HG02981 (cell line): ENCODE measurements at regions not wholly inside any gene's neighbourhood (a gene's known extent, or its start where the extent isn't known, plus 50 kb on each side); places are given as distances from the start of the nearest gene placed in this dataset.

ENCODE experiments used
- ATAC-seq: cut with Tn5 transposase; IDR thresholded peaks from one replicate; pipeline ENCODE4 v1.9.1; 2021; ENCODE audit warnings: mild to moderate bottlenecking, moderate library complexity; ENCODE audit not compliant: unreplicated experiment

DNA sequence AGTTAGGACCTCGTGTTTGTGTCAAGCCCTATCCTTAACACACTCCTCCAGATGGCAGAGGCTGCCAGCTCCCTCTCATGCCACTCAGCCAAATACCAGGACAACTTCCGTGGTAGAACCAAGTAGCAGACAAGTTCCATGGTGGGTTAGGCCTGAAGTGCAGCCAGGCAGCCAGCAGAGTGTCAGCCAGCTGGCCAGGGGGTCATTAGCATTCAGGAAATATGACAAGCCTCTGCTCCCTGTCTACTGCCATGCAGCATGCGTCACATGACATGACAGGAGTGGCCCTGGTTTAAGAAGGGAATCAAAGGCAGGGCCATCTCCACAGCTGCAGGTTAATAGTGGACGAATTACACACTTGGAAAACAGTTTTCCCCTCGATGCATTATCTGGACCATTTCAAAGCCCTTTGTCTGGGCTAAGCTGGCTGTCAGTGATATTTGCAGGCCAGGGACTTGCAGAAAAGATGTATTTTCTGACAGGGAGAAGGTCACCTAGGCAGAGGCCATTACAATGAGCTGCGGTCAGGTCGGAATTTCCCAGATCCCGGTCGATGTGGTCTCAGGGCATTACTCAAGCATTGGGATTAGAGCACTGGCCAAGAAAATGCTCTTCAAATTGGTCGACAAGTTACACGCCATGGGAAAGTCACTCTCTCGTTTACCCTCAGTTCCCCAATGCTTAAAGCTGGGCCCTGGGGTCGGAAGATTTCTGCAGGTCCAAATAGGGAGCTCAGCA lies 461.7 kb upstream of the CADM1 start:
- ATAC-seq: no peak

DNA sequence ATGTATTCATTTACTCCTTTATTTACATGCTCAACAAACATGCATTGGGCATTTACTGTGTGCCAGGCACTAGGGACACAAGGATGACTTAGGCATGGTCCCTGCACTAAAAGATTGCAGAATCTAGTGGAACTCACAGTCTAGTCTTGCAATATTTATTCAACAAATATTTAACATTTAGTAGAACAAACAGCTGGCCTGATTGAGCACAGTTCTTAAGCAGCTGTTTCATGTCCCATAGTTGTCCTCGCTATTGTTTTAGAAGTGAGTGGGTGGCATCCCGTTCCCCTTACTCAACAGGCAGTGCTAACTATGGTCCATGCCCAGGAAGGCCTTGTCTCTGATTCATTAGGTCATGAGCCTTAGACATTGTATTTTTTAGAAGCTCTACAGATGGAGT lies 459.9 kb upstream of the CADM1 start:
- ATAC-seq: no peak

DNA sequence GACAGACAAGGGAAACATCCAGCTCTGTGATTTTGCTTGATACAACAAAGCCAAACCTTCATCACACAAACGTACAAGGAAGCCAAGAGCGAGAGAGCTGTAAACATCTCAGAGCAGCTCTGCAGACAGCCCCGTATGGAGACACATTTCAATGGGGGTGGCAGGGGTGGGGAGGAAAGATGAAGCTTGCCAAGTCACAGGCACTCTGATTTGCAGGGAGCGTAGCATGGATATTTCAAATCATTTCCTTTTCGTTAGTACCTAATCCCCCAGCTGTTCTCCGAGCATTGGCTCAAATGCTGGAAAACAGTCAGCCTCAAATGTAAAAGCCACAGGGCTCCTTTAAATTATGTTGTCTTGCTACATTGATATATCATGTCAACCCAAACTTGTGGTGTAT lies 458.9 kb upstream of the CADM1 start:
- no peak for ATAC-seq

DNA sequence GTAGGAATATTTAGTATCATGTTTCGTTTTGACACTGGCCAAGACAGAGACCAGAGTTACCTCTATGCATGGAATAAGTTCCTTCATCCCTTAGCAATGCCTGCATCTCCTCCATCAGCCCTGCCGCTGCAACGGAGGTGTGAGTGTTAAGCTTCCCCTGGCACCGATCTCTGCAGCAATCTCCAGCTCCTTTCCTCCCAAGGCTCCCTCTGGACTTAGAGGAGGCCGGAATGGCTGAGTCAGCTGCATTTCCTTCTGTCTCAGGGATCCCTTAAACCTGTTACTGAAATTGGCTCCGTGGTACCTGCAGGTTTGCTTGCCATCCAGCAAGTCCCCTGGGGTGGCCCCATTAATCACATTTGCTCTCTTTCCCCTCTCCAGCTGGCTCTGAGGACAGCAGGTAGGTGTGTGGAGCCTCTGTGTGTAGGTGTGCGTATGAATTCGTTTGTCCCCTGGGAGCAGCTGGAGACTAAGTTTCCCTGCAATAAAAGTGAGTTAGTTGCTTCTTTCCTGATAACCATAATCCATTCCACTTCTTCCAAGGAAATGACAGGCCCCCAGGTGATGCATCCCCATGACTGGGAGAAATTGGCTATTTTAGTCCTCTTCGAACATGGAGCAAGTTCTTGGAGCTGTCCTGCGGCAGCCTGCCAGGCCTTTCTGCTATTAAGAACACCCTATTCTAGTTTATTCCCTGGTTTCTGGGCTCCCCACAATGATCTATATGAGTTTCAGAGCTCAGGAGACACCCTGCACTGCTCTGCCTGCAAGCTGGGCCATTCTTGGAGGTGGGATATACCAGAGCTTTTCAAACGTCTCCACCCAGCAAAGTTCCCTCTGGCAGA lies 457.2 kb upstream of the CADM1 start:
- ATAC-seq: no peak

DNA sequence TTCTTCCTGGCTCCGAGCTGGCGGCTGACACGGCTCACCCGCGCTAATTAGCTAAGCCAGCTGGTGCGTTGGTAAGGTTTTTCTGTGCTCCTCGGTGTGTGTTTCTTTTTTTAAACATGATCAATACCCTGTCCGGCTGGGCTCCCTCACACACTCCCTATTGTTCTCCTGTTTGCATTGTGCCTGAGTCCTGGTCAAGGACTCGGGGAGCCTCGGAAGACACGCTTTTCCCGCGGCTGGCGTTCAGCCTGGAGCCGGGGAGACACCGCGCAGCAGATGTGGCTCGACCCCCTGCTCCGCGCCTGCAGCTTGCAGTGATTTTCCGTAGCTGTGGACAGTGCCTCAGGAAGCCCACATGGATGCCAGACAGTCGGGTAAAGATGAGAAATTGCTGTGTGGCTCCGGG lies 454.9 kb upstream of the CADM1 start:
- no peak for ATAC-seq

DNA sequence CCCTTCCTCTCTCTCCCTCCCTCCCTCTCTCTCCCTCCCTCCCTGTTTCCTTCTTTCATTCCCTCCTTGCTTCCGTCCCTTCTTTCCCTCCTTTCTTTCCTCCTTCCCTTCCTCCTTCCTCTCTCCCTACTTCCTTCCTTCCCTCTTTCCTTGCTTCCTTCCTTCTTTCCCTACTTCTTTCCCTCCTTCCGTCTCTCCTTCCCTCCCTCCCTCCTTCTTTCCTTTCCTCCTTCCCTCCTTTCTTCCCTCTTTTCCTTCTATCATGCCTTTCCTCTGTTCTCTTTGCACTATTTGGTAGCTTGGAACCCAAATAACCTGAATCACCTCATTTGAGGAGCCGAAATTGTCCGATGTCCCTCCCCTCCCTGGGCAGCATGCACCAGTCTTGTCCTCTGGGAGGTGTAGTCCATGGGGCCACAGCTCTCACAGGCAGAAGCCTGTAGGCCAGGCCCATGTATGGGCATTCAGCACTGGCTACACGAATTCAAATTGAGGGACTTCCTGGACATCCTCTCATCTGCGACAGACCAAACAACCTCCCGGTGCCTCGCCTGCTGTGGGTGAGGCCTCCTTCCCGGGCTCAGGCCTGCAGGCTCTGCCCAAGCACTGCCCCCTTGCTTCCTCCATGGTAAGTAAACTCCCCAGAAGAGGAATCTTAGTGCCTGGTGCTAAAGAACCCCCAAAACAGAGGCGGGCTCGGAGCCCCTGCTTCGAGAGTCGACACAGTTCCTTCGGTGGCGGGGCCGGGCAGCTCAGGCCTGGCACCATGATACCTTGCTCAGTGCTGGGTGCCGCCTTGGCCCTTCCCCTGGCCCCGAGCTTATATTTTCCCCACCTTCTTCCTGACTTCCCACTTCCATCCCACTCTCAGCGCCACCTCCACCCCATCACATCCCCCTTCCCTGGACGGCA lies 454.1 kb upstream of the CADM1 start:
- ATAC-seq: no peak

DNA sequence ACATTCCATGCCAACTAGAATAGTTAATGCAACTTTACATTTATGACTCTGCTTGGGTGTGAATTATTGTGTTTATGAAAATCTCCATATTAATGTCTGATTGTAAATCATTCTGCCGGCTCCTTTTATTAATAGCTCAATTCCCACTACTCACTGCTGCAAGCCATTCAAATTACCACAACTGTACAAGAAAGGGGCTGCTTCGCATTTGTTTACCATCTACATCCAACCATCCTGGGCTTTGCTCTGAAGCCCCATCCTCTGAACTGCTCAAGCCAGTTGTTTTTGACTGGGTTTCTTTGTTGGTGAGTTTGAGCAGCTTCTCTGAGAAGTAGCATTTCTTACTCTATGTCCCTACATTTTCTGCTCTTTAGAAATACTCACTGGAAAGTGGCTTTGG lies 451.6 kb upstream of the CADM1 start:
- ATAC-seq: no peak

DNA sequence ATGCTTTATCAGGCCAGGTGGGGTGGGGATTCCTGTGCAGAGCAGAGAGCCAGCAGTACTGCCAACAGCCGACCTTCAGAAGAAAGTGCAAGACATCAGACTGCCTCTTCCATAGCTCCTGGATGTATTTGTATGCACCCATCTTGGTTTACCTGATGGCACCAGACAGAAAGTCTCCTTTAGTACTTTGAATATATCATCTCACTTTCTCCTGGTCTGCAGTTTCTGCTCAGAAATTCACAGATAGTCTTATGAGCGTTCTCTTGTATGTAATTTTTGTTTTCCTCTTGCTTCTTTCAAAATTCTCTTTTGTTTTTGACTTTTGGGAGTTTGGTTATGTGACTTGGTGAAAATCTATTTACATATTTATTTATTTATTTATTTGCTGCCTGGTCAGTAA lies 446.4 kb upstream of the CADM1 start:
- ATAC-seq: no peak

DNA sequence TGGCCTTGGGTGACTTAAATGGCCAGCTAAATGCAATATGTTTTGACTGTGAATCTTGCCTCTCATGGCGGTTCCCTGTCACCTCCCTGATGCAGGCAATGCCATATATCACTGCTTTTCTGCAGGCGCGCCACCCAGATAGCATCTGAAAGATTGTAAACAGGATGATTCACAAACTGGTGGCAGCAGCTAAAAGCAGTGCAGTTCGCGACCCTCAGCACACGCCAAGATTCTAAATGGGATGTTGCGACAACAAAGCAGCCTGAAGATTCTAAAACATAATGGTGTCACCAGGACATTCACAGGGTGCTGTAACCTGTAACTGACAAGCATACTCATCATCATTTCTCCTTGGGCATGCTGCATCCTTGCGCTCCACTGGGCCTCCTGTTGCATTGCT lies 440.4 kb upstream of the CADM1 start:
- no peak for ATAC-seq

DNA sequence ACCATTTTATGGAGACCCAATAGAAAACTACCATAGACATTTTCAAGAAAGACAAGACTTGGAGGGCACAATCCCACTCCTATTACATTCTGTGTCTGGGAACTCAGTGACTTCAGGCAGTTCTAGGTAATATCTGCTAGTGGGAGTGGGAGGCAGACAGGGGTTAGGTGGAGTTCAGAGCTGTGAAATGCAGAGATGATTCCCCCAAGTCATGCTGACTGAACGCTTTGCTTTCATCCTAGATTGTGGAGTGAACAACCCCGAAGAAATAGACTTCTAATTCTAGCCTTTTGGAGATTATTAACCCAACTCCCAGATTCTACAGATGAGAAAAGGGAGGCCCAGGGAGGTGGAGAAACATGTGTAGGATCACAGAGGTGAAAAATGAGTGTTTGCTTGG lies 437.8 kb upstream of the CADM1 start:
- no peak for ATAC-seq

DNA sequence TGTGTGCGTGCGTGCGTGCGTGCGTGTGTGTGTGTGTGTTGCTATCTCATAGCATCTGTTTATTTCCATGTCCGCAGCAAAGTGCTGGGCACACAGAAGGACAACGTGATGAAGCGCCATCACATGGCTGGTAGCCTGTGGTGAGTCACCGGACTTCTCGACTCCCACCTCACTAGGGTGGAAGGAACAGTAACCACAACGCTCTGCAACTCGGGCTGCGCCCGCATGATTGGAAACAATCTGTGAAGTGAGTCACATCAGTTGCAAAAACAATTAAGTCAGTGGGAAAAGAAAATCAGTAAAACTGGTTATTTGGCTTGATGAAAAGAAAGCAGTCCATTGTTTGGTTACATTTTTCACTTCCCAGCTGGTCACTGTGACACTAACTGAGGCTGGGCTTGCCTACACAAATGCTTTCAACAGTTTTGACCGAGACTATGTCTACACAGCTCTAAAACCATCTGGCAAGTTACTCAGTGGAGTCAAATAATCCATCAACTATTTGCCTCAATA lies 437.3 kb upstream of the CADM1 start:
- ATAC-seq: peak; percentile 50

DNA sequence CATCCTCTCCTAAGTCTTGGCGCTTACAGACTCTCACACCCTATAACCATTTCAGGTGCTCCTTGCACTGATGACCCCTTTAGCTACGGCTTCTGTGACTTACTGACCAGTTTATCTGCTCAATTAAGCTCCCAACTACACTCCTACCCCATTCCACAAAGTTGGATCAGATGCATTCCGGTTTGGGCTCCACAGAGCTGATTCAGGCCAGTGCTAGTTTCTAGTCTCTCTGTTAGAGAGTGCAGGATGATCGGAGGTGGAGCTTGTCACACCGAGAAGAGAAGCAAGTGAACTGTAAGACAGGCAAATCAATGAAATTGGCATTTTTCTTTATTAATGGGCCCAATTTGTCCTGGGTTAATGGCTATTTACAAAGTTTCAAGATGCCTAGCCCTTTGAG lies 436.8 kb upstream of the CADM1 start:
- ATAC-seq: no peak

DNA sequence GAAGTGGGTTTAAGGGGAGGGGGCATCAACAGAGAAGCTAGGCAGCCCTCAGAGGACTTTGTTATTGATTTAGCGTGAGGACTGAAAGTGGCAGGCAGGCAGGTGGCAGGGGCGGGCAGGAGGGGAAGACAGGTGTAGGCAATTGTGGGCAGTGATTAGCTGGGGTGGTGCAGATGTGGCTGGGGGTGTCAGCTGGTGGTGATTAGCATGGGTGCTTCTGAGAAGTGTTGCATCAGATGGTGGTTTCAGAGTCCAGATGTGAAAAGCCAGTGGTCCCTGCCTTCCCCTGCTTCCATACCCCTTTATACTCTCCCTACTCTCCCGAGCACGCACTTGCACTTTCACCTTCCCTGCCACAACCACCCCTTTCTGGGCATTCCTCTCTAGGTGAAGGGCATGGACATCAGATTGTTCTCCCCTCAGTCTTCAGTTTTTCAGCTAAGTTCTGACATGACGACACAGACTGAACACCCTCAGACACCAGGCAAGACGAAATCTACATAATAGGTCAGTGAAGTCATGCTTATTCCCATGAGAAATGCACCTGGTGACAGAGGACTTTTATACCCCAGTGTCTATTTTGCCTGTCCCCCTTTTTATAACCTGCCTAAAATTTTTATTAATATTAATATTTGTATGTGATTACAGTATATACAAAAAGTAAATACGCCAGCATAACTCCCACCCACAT lies 435.7 kb upstream of the CADM1 start:
- peak; percentile 51 for ATAC-seq

DNA sequence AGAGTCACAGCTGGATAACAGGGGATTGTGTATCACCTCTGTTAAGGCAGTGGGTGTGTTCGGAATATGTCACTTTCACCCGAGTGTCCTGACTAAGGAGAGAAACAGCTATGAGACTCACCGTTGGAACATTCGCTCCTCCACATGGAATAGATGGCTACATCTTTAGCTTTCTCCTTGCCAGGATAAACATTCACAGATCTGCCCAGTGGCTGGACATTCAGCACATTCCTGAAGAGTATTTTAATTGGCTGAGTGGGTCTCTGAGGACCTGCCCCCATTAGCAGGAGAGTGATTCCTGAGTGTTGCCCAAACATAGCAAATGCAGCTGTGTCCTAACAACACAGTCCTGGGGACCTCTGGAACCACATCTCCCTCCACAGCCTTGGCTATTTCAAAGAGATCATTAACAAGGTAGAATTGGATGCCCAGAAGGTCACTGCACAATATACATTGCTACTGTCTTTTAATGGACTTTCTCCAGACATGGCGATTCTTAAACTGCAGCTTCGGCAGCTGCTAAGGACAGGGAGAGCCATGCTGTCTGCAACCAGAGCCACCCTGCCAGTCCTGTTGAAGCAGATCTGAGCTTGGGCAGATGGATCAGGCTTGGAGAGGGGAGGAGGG lies 435.0 kb upstream of the CADM1 start:
- no peak for ATAC-seq

DNA sequence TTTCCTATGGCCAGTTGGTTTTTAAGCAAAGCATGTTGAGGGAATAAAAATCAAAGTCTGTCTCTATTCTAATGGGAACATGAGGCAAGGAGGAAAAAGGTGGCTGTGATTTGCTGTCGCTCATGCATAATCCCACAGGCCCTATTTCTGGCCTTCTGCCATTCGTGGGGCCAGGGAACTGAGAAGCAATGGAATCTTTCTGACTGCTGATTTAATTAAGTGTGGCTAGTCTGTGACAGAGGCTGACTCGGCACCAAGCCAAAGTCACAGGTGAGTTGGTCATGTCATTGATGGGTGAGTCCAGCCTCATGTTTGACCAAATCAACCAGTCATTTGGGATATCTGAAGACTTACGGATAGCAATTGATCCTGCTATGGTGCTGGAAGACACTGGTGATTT lies 429.3 kb upstream of the CADM1 start:
- no peak for ATAC-seq

DNA sequence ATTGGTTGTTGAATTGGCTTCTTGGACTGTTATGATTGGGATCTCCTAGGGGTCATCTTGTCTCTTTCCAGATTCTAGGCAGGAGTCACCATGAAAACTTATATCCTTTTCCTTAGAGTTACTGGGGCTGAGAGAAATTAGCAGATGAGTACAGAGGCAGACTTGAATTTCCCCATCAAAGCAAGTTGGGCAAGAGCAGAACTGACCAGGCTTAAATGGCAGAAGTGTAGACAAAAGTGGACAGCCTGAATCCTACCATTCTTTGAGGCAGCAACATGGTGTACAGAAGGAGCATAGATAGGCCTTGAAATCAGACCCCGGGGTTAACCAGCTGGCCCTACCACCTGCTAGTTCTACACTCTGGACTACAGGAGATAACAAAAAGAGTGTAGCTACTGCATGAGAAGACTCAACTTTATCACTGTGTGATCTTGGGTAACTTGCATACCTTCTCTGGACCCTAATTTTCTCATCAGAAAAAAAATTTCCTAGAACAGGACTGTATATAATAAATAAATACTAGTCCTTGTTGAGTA lies 427.4 kb upstream of the CADM1 start:
- no peak for ATAC-seq

DNA sequence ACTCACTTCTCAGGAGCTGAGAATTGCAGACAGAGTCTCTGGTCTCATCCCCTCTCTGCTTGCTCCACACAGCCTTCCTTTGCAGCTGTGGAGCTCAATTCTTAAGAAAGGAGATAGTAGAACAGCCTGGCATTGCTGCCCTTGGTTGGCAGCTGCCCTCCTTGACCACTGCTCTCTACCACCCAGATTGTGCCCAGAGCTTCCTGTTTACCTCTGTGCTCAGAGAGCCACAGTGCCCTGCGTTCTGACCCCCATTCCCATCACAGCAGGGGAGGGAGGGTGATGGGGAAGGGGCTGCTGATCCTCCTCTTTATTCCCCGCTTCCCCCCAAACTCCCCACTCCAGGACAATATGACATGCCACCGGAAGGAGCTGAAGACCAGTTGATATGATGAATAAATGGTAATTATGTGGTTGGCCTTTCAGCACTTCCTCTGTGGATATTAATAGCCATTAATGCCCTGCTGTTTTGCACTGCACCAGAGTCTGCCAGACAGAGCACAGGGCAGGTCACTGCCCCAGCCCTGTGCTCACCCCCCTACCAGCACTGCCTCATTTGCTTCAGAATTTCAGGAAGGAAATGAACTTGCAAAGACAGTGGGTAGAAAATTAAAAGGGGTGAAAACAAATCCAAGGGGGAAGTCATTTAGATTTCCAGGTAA lies 426.8 kb upstream of the CADM1 start:
- no peak for ATAC-seq

DNA sequence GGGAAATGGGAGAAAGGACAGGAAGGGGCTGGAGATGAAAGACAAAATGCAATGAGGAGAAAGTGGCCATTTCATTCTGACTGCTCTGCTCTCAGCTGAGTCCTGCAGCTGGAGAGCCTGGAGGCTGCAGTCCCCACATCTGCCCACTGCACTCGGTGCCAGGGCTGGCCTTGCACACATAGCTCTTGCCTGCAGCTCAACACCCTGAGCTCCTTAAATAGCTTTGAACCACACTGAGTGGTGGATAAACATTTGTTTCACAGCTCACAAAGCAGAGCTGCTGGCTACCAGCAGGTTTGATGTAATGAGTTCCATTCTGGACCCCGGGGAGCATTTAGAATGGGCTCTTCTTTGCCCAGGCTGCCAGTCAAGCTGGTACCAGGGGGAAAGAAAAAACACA lies 426.1 kb upstream of the CADM1 start:
- no peak for ATAC-seq

DNA sequence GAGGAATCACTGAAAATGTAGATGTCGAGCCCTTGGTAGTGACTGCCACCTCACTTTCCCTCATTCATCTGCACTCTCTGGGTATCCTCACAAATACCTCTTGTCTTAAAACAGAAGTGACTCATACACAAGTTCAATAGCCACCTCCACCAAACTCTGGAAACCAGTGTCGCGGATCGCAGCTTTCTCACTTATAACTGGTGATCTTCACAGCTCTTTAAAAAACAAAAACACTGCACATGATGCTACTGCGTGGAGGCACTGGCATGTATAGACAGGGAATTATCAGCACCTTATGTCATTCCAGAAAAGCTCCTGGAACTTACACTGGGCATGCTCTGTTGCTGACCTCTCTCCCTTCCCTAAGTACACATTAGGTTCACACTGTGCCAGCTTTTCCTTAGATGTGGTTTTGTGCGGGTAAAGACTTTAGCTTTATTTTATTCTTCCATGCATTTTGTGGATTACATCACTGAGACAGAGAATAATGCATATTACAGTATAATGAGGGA lies 425.5 kb upstream of the CADM1 start:
- no peak for ATAC-seq
